ENCODE measurements at regions not wholly inside any gene's neighbourhood (a gene's known extent, or its start where the extent isn't known, plus 50 kb on each side); places are given as distances from the start of the nearest gene placed in this dataset.
A peak's percentile ranks its signal among the peaks of the same experiment; 100 is the strongest.

DNA sequence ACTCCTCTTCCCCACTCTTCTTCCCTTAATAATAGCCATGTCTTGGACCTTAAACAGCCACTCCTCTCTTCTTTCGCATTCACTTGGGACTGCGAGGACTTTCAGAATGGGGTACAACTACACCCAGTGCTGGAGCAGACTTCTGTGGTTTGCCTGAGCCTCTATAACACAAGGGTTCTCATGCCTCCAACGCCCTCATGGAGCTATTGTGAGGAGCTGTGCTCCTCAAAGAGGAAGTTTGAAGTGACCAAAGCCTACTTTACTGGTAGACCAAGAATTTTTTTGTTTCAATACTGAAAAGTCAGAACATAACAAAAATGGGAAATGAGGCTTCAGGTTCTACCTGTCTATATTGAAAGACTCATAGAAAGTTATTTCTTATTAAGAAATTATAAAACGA is 316.4 kb downstream of the PIK3R1 start:
- Histone ChIP-seq H3K27me3 (ENCODE audit: control insufficient read depth in 1 of 2, insufficient read depth in 2 of 2, low read length in 2 of 2) (no peaks in the 10 kb centered on the region), H3K27ac (ENCODE audit: low read depth, low read length) (no peak overlapping the region), H3K4me3 (ENCODE audit: low read depth in 1 of 2, low read length in 2 of 2) (no peak overlapping the region), H3K9ac (ENCODE audit: low read length) (no peak overlapping the region), H3K36me3 (ENCODE audit: insufficient read depth, low read length) (no peaks in the 10 kb centered on the region), H3K4me1 (ENCODE audit: insufficient read depth, low read length) (peaks cover 10% of the 10 kb centered on the region), H3K9me3 (ENCODE audit: low read length) (no peaks in the 10 kb centered on the region)

DNA sequence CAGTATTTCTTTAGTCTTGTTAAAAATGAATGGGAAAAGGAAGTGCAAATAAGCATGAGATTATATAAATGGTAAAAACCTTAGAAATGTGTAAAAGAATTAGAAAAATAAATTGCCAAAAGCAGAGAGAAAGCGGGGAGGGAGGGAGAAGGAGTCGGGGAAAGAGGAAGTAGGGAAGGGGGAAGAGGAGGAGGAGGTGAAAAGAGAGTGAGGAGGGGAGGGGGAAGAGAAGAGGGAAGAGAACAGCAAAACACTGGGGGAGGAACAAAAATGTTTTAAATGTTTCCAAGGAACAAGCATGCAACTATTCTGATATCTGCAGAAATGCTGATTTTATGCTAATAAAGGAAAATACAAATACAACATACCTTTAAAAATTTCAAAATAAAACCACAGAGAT is 317.5 kb downstream of the PIK3R1 start:
- Histone ChIP-seq H3K4me3 (ENCODE audit: low read depth in 1 of 2, low read length in 2 of 2) (no peak overlapping the region), H3K9ac (ENCODE audit: low read length) (no peak overlapping the region), H3K27me3 (ENCODE audit: control insufficient read depth in 1 of 2, insufficient read depth in 2 of 2, low read length in 2 of 2) (no peaks in the 10 kb centered on the region), H3K27ac (ENCODE audit: low read depth, low read length) (no peak overlapping the region), H3K4me1 (ENCODE audit: insufficient read depth, low read length) (peaks cover 10% of the 10 kb centered on the region), H3K9me3 (ENCODE audit: low read length) (no peaks in the 10 kb centered on the region), H3K36me3 (ENCODE audit: insufficient read depth, low read length) (no peaks in the 10 kb centered on the region)

DNA sequence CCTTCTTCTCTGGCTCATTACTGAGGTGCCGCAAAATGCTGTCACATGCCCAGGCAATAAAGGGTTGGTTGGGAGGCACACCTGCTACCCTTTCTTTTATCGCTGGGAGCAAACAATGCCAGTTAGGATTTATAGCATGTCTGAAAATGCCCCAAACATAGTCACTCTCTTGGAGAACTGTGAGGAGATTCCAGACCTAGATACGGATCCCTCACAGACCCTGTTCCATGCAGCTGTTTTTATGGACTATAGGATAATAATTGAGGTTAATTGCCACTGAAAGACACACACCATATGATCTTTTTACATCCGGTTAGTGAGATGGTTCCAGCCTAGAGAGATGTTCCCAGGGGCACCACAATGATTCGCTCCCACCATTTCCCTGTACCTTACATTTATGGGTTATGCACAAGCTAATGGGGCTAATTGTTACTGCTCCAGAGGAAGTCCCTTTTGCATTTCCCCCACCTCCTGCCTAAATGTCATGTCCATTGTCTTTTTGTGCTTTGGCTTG is 318.1 kb downstream of the PIK3R1 start:
- Histone ChIP-seq H3K27me3 (ENCODE audit: control insufficient read depth in 1 of 2, insufficient read depth in 2 of 2, low read length in 2 of 2) (no peaks in the 10 kb centered on the region), H3K4me1 (ENCODE audit: insufficient read depth, low read length) (peaks cover 10% of the 10 kb centered on the region), H3K36me3 (ENCODE audit: insufficient read depth, low read length) (no peaks in the 10 kb centered on the region), H3K27ac (ENCODE audit: low read depth, low read length) (no peak overlapping the region), H3K9me3 (ENCODE audit: low read length) (no peaks in the 10 kb centered on the region), H3K4me3 (ENCODE audit: low read depth in 1 of 2, low read length in 2 of 2) (no peak overlapping the region), H3K9ac (ENCODE audit: low read length) (no peak overlapping the region)

DNA sequence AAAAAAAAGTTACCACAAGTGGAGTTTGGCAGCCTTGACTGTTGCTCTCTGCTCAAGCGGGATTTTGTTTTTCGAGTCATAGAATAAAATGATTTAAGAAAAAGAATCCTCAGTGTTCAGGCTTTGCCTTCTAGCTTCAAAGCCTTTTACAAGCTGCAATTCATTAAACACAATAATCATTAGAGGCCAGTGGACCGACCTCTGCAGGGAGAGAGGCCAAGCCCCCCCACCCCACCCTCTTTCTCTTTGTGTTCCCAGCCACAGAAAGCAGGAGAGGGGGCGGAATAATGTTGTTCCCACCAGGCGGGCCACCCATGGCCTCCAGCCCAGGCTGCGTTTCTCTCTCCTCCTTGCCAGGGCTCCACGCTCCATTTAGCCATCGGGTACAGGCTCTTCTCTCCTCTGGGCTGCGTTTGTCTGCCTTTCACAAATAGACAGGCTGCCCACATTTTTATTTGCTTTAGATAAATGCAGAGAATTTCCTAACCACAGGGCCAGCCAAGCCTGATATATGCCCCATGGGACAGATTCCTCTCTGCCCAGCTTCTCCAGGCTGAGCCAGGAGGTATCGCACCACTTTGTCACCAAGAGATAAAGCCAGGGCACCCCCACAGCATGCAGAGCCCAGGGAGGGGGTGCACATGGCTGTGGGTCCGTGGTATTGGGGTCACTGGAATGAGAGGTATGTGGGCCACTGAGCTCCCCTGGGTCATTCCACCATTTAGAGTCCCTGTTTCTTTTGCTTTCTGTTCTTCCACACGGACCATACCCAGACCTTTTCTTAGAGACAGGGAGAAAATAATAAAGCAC is 318.8 kb downstream of the PIK3R1 start:
- H3K9me3 ChIP-seq (ENCODE audit: low read length): no peaks in the 10 kb centered on the region
- no peaks in the 10 kb centered on the region for H3K36me3 ChIP-seq (ENCODE audit: insufficient read depth, low read length)
- H3K4me3 ChIP-seq (ENCODE audit: low read depth in 1 of 2, low read length in 2 of 2): peak overlapping the region in 1 of 2 donors; percentile 11
- H3K27ac ChIP-seq (ENCODE audit: low read depth, low read length): no peak overlapping the region
- H3K9ac ChIP-seq (ENCODE audit: low read length): no peak overlapping the region
- H3K27me3 ChIP-seq (ENCODE audit: control insufficient read depth in 1 of 2, insufficient read depth in 2 of 2, low read length in 2 of 2): no peaks in the 10 kb centered on the region
- H3K4me1 ChIP-seq (ENCODE audit: insufficient read depth, low read length): peaks cover 10% of the 10 kb centered on the region

DNA sequence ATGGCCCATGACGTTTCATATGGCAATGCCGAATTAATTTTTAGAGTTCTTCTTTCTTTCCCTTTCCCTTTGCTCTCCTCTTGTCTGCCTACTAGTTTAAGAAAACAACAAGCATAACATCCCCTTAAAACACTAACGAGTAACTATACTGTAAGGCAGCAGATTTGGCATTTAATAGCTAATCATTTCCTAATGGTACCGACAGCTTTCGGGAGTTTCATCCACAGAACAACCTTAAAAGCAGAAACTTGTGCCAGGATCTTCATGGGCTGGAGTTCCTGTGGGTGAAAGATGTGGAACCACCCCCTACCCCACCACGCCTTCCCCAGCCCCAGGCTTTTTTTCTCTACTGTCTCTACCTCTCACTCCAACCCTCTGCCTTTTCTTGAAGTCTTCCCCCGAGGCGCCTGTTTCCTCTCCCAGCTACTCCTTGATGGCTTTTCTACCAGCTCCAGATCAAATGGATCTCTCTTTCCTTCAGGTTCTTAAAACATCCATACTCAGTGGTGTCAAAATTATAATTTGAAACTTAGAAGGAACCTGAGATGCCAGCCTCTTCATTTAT is 319.5 kb downstream of the PIK3R1 start:
- Histone ChIP-seq H3K27ac (ENCODE audit: low read depth, low read length) (no peak overlapping the region), H3K9ac (ENCODE audit: low read length) (no peak overlapping the region), H3K36me3 (ENCODE audit: insufficient read depth, low read length) (no peaks in the 10 kb centered on the region), H3K4me1 (ENCODE audit: insufficient read depth, low read length) (peaks cover 10% of the 10 kb centered on the region), H3K4me3 (ENCODE audit: low read depth in 1 of 2, low read length in 2 of 2) (peak overlapping the region in 1 of 2 donors; percentile 11), H3K9me3 (ENCODE audit: low read length) (no peaks in the 10 kb centered on the region), H3K27me3 (ENCODE audit: control insufficient read depth in 1 of 2, insufficient read depth in 2 of 2, low read length in 2 of 2) (no peaks in the 10 kb centered on the region)

DNA sequence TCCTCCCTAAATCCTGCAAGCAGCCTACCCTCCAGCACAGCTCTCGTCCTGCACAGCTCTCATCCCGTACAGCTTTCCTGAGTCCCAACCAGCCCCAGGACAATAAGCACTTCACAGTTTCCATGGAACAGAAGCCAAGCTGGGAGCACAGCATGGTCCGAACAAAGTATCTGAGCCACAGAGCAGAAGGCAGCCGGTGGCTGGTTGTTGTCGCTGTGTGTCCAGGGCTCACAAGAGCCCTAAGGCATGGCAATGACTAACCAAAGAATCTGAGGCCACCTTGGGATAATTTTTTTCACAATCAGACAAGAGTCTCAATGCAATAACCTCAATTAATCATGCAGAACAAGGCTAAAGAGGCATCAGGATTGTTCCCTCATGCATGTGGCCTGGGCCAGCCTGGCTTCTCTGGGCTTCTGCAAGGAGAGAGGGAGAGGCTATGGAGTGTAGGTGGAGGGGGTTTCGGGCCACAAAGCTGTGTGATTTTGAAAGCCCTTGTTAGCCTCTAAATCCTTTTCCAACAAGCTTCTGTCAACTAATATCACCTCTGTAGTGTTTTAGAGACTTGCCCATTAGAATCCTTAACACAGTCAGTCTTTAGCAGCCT is 323.4 kb downstream of the PIK3R1 start:
- Histone ChIP-seq H3K4me3 (ENCODE audit: low read depth in 1 of 2, low read length in 2 of 2) (no peak overlapping the region), H3K27me3 (ENCODE audit: control insufficient read depth in 1 of 2, insufficient read depth in 2 of 2, low read length in 2 of 2) (no peaks in the 10 kb centered on the region), H3K9me3 (ENCODE audit: low read length) (no peaks in the 10 kb centered on the region), H3K27ac (ENCODE audit: low read depth, low read length) (no peak overlapping the region), H3K9ac (ENCODE audit: low read length) (no peak overlapping the region), H3K4me1 (ENCODE audit: insufficient read depth, low read length) (peaks cover under 1% of the 10 kb centered on the region), H3K36me3 (ENCODE audit: insufficient read depth, low read length) (no peaks in the 10 kb centered on the region)

DNA sequence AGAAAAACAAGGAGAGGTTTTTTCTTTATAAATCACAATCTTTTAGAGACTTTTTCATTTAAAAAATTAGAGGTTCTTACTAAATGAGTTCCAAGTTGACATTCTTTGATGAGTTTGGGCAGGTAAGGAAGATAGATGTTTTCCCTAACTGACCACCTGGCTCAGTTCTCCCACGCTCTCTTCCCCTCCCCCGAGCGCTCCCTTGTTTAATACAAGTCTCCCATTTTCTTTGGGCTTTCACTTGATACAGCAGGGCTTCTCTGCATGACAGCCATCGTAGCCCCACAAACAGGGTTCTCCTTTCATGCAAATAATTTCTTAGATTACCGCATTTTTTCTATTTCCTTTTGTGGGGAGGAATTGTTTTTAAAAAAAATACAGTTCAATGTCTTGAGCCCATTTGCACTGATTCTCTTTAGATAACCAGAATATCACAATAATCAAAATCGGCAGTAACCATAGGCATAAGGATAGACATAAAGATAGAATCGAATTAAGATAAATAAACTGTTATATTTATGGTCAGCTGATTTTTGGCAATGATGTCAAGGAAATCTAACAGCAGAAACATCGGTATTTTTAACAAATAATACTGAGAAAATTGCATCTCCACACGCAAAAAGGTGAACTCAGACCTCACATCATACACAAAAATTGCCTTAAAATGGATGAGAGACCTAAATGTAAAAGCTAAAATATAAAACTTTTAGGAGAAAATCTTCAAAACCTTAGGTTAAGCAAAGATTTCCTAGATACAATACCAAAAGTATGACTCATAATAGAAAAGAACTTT is 325.4 kb downstream of the PIK3R1 start:
- no peak overlapping the region for H3K4me3 ChIP-seq (ENCODE audit: low read depth in 1 of 2, low read length in 2 of 2)
- peaks cover 12% of the 10 kb centered on the region for H3K4me1 ChIP-seq (ENCODE audit: insufficient read depth, low read length)
- H3K9ac ChIP-seq (ENCODE audit: low read length): no peak overlapping the region
- no peaks in the 10 kb centered on the region for H3K9me3 ChIP-seq (ENCODE audit: low read length)
- H3K27ac ChIP-seq (ENCODE audit: low read depth, low read length): no peak overlapping the region
- no peaks in the 10 kb centered on the region for H3K36me3 ChIP-seq (ENCODE audit: insufficient read depth, low read length)
- H3K27me3 ChIP-seq (ENCODE audit: control insufficient read depth in 1 of 2, insufficient read depth in 2 of 2, low read length in 2 of 2): no peaks in the 10 kb centered on the region

DNA sequence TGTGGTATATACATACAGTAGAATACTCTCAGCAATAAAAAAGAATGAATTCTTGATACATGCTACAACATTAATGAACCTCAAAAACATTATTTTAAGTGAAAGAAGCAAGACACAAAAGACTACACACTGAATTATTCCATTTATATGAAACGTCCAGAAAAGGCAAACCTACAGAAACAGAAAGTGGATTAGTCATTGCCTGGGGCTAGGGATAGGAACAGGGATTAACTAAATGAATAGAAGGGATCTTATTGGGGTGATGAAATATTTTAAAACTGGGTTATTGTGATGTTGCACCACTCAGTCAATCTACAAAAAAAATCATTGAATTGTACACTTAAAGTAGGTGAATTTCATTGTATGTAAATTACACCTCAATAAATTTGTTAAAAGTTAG is 326.7 kb downstream of the PIK3R1 start:
- no peaks in the 10 kb centered on the region for H3K27me3 ChIP-seq (ENCODE audit: control insufficient read depth in 1 of 2, insufficient read depth in 2 of 2, low read length in 2 of 2)
- H3K36me3 ChIP-seq (ENCODE audit: insufficient read depth, low read length): no peaks in the 10 kb centered on the region
- H3K9ac ChIP-seq (ENCODE audit: low read length): no peak overlapping the region
- no peak overlapping the region for H3K4me3 ChIP-seq (ENCODE audit: low read depth in 1 of 2, low read length in 2 of 2)
- H3K27ac ChIP-seq (ENCODE audit: low read depth, low read length): no peak overlapping the region
- no peaks in the 10 kb centered on the region for H3K9me3 ChIP-seq (ENCODE audit: low read length)
- H3K4me1 ChIP-seq (ENCODE audit: insufficient read depth, low read length): peaks cover 12% of the 10 kb centered on the region

DNA sequence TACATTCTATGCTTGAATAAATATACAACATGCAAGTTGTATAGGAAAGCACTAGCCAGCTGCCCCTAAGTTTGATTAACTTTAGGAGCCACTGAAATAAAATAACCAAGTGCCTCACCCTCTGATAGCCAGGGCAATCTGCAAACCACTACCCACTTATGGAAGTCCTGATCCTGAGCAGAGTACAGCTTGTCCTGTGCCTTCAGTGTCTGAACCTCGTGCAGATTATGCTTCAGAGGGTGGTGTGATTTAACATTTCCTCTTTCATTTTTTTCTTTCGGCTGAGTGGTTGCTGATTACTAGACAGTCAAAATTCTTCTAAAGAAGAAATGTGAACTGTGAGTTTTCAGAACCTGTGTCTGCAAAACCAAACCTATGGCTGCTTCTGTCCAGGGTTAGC is 327.7 kb downstream of the PIK3R1 start:
- no peak overlapping the region for H3K4me3 ChIP-seq (ENCODE audit: low read depth in 1 of 2, low read length in 2 of 2)
- no peak overlapping the region for H3K9ac ChIP-seq (ENCODE audit: low read length)
- H3K9me3 ChIP-seq (ENCODE audit: low read length): no peaks in the 10 kb centered on the region
- H3K36me3 ChIP-seq (ENCODE audit: insufficient read depth, low read length): no peaks in the 10 kb centered on the region
- no peak overlapping the region for H3K27ac ChIP-seq (ENCODE audit: low read depth, low read length)
- peaks cover 12% of the 10 kb centered on the region for H3K4me1 ChIP-seq (ENCODE audit: insufficient read depth, low read length)
- no peaks in the 10 kb centered on the region for H3K27me3 ChIP-seq (ENCODE audit: control insufficient read depth in 1 of 2, insufficient read depth in 2 of 2, low read length in 2 of 2)

DNA sequence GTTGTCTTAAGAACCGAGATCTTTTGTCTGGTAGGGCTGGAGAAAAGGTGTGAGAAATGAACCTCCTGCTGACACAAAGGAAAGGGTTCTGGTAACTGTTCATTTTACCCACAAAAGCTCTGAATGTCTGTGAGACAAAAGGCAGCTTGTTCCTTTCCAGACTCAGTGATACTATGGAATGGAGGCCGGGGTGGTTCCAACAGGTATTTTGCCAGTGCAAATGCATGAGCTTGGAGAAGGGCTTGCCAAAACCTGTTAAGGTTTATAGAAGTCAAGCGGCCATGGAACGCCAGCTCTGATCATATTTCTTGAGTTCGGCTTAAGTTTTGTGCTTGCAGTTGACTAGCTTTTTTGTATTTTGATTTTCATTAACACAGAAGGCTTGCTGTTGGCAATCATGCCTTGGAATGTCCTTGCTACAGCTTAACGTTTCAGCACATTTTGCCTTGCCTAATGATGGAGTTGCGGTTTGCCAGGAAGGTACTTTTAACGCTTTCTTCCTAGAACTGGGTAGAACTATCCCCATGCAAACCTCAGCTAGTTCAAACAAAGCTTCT is 328.6 kb downstream of the PIK3R1 start:
- H3K27me3 ChIP-seq (ENCODE audit: control insufficient read depth in 1 of 2, insufficient read depth in 2 of 2, low read length in 2 of 2): no peaks in the 10 kb centered on the region
- H3K27ac ChIP-seq (ENCODE audit: low read depth, low read length): peak overlapping the region; percentile 54
- no peaks in the 10 kb centered on the region for H3K36me3 ChIP-seq (ENCODE audit: insufficient read depth, low read length)
- H3K9ac ChIP-seq (ENCODE audit: low read length): no peak overlapping the region
- peak overlapping the region in 1 of 2 donors; percentile 16 for H3K4me3 ChIP-seq (ENCODE audit: low read depth in 1 of 2, low read length in 2 of 2)
- no peaks in the 10 kb centered on the region for H3K9me3 ChIP-seq (ENCODE audit: low read length)
- H3K4me1 ChIP-seq (ENCODE audit: insufficient read depth, low read length): peaks cover 12% of the 10 kb centered on the region
